ENCODE measurements at regions not wholly inside any gene's neighbourhood (a gene's known extent, or its start where the extent isn't known, plus 50 kb on each side); places are given as distances from the start of the nearest gene placed in this dataset.

DNA sequence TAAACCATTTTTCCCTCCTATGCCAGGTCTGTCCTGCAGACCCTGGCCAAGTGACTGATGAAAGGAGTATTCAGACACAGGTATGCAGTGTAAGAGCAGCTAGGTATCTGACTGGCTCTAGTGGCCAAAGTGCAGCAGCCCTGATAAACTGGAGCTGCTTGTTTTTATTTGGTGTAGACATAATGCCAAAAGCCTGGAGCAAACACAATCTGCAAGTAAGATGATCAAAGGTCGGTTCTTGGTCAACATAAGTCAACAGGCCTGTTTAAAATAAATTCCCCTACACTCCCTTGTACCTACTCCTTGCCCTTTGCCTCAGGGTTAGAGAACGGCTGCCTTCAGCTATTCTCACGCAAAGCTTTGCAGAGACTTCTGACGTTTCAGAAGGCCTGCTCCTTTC, 1003.1 kb downstream of the ZPLD1 start:
- TF ChIP-seq EGR1 (IDR thresholded peaks at IDR 0.05; ENCODE audit: borderline replicate concordance in 1 of 2, low read depth in 2 of 2, low read length in 2 of 2), result no peak
- no peak for TF ChIP-seq KDM1A (IDR thresholded peaks at IDR 0.05; ENCODE audit: borderline replicate concordance)
- TF ChIP-seq, protein P1, sequence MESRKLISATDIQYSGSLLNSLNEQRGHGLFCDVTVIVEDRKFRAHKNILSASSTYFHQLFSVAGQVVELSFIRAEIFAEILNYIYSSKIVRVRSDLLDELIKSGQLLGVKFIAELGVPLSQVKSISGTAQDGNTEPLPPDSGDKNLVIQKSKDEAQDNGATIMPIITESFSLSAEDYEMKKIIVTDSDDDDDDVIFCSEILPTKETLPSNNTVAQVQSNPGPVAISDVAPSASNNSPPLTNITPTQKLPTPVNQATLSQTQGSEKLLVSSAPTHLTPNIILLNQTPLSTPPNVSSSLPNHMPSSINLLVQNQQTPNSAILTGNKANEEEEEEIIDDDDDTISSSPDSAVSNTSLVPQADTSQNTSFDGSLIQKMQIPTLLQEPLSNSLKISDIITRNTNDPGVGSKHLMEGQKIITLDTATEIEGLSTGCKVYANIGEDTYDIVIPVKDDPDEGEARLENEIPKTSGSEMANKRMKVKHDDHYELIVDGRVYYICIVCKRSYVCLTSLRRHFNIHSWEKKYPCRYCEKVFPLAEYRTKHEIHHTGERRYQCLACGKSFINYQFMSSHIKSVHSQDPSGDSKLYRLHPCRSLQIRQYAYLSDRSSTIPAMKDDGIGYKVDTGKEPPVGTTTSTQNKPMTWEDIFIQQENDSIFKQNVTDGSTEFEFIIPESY (IDR thresholded peaks at IDR 0.05), result no peak
- TF ChIP-seq TAF1 (IDR thresholded peaks at IDR 0.05; ENCODE audit: borderline replicate concordance, low read depth, low read length), result no peak
- TF ChIP-seq POLR2A (IDR thresholded peaks at IDR 0.05; ENCODE audit: low read depth, low read length), result no peak
